HG02885 (cell line): ENCODE measurements at regions not wholly inside any gene's neighbourhood (a gene's known extent, or its start where the extent isn't known, plus 50 kb on each side); places are given as distances from the start of the nearest gene placed in this dataset.
A peak's percentile ranks its signal among the peaks of the same experiment; 100 is the strongest.
"Not testable (repeated sequence)": the region's sequence is repeated elsewhere in the genome, so short reads cannot be mapped to it uniquely, and the experiment has no call there.

Experiments
- ATAC-seq: cut with Tn5 transposase; IDR thresholded peaks from one replicate; pipeline ENCODE4 v1.9.1; 2021; ENCODE audit warnings: mild to moderate bottlenecking; ENCODE audit not compliant: unreplicated experiment, poor library complexity

GRCh38 chr12:46089414-46090162, 99.2 kb upstream of the SCAF11 start:
- no peak for ATAC-seq

- ATAC-seq, result no peak
Measured at GRCh38 chr12:46087916-46088439, 97.6 kb upstream of the SCAF11 start.

GRCh38 chr12:46084666-46085631, 94.6 kb upstream of the SCAF11 start:
- ATAC-seq, result no peak

DNA sequence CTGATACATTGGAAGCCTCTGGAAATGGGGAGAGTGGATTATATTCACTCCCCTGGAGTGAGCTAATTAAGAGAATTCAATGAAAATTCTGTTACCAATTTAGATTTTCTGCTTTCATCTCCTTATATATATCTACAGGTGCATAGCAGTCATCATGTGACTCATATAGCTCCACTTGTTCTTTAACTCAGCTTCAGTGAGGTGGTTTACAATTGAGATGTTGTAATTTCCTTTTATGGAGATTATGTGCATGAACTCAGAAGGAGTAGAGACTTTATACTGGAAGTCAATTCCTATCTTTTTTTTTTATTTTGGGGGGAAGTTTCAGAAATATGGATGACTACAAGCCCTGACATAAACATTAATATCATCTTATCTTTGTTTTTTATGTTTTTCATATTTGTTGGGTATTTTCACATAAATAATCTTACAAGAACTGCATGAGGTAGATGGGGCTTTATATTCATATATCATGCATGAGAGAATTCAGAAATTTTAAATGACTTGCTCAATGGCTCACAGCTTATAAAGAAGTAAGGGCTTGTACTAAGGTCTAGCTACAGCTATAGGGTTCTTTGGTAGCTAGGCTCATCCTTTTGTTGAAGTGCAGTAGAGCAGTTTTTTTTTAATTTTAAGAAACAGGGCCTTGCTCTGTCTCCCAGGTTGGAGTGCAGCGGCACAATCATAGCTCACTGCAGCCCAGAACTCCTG, 92.3 kb upstream of the SCAF11 start:
- no peak for ATAC-seq

- no peak for ATAC-seq
Measured at GRCh38 chr12:46073321-46073720, 82.9 kb upstream of the SCAF11 start.

- peak; percentile 98 for ATAC-seq
Measured at GRCh38 chr12:46071769-46072624, 81.6 kb upstream of the SCAF11 start.

- ATAC-seq, result no peak
Measured at GRCh38 chr12:46071335-46071734, 81.0 kb upstream of the SCAF11 start.

DNA sequence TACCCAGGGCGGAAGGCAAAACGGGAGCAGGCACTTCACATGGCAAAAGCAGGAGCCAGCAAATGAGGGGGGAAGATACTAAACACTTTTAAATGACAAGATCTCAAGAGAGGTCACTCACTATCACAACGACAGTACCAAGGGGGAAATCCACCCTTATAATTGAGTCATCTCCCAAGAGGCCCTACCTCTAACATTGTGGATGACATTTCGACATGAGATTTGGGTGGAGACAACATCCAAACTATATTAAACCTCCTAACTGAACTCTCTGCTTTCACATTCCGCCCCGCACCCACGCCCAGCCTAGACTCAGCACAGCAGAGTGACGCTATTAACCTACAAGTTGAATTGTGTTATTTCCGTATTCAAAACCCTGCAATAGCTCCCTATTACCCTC, 76.7 kb upstream of the SCAF11 start:
- no peak for ATAC-seq

DNA sequence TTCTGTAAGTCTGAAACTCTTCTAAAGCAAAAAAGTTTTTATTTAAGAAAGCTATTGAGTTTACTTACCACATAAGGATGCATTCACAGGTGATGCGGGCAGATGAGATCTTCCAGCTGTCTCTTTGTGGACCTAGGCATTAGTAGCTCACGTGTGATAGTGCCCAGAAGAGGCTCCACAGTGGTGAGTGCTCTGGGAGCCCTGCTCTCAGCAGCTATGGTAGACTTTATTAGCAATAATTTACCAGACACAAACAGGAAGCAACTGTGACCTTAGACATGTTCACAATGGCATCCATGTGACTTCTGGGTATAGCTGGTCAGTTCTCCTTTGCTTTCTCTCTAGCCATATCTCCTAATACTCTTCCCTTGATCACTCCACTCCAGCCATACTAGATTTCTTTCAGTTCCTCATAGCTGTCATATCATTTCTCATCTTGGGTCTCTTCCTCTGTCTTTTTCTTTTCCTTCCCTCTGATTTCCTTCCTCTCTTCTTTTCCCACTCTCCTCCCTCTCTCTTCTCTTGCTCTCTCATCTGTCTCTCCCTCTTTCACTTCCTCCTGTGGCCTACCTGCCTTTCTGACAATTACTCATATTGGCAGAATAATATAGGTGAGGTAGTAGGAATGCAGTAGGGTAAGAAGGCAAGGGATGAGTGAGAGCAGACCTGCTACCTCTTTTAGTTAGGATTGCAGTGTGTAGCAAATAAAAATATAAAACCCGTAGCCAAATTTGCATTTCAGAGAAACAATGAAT, 75.2 kb upstream of the SCAF11 start:
- peak; percentile 68 for ATAC-seq

GRCh38 chr12:46064548-46064947, 74.2 kb upstream of the SCAF11 start:
- no peak for ATAC-seq

- ATAC-seq, result not testable (repeated sequence)
Measured at GRCh38 chr12:46058697-46059096, 68.3 kb upstream of the SCAF11 start.

DNA sequence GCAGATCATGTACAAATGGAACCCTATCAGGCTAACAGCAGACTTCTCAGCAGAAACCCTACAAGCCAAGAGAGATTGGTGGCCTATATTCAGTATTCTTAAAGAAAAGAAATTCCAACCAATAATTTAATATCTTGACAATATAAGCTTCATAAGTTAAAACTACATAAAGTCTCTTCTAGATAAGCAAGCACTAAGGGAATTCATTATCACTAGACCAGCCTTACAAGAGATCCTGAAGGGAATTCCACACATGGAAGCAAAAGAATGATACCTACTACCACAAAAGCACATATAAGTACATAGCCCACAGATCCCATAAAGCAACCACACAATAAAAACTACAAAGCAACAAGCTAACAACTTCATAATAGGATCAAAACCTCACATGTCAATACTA, 60.4 kb upstream of the SCAF11 start:
- no peak for ATAC-seq

- ATAC-seq, result no peak
Measured at GRCh38 chr12:46049665-46050064, 59.3 kb upstream of the SCAF11 start.

GRCh38 chr12:46046436-46046835, 56.1 kb upstream of the SCAF11 start:
- ATAC-seq, result no peak

GRCh38 chr12:46043972-46044520, 53.7 kb upstream of the SCAF11 start:
- ATAC-seq, result no peak
